ENCODE measurements at regions not wholly inside any gene's neighbourhood (a gene's known extent, or its start where the extent isn't known, plus 50 kb on each side); places are given as distances from the start of the nearest gene placed in this dataset.
"Not testable (repeated sequence)": the region's sequence is repeated elsewhere in the genome, so short reads cannot be mapped to it uniquely, and the experiment has no call there.

DNA sequence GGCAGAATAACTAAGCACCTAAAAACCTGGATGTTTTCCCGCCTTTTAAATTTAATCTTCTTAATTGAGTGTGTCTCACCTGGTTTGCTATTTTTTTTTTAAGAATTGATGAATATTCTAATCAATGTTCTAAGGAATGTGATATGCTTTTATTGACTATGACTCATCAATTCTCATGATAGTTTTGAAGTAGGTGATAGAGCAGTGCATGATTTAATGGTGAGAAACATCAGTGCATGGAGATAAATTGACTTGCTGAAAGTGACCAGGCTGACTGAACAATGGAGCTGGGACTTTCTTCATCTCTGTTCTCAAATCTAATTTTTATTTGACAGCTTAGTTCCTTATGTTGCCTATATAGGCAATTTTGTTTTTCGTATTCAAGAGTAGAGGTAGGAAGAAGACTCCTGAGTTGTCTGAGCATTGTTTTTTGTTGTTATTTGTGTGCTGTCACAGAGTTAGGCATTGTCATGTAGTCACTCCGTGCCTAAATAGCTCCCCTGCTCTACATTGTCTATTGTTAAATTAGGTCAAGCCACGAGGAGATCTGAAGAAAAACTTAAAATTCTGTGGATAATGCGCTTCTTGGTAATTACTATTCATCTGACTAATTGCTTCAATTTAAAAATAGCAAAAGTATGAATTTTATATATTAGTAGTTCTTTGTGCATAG, 59.0 kb upstream of the NUTM2F start:
- not testable (repeated sequence) for H3K4me3 ChIP-seq (ENCODE audit: low read depth, low read length); DNase-seq (ENCODE audit: low read depth)

GRCh38 chr9:94388011-94388406, 59.6 kb upstream of the NUTM2F start:
- not testable (repeated sequence) for DNase-seq (ENCODE audit: low read depth); H3K4me3 ChIP-seq (ENCODE audit: low read depth, low read length)

- not testable (repeated sequence) for H3K4me3 ChIP-seq (ENCODE audit: low read depth, low read length); DNase-seq (ENCODE audit: low read depth)
Observed at GRCh38 chr9:94390425-94391098, 62.1 kb upstream of the NUTM2F start.

GRCh38 chr9:94392971-94393624, 64.7 kb upstream of the NUTM2F start:
- not testable (repeated sequence) for DNase-seq (ENCODE audit: low read depth); H3K4me3 ChIP-seq (ENCODE audit: low read depth, low read length)

- not testable (repeated sequence) for DNase-seq (ENCODE audit: low read depth); H3K4me3 ChIP-seq (ENCODE audit: low read depth, low read length)
Observed at GRCh38 chr9:94397766-94398379, 69.4 kb upstream of the NUTM2F start.

DNA sequence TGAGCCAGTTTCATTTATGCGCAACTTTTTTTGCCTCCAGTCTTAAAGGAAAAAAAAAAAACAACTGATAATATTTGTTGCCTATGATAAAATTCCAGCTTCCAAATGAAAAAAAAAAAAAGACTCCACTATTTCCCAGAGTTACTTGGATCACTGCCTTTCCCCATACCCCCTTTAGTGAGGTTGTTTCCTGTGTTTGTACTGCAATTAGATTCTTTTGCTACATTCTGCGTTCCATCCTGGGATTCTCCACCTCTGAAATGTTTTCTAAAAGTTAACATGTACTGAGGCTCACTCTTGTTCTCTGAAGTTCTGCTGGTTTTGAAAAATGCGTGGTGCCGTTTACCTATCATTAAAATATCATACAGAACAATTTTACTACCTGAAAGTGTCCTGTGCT, 72.0 kb upstream of the NUTM2F start:
- DNase-seq (ENCODE audit: low read depth); H3K4me3 ChIP-seq (ENCODE audit: low read depth, low read length): not testable (repeated sequence)

DNA sequence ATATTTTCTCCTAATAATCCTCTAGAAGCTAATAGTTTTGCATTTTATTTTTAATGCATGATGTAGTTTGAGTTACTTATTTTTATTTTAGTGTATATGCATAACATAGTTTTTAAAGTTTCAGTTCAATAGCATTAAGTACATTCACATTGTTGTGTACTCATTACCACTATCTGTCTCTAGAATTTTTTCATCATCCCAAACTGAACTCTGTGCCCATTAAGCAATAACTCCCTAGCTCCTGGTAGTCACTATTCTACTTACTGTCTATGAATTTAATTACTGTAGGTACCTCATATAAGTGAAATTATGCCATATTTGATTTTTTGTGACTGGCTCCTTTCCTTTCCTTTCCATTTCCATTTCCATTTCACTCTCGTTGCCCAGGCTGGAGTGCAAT, 74.4 kb upstream of the NUTM2F start:
- H3K4me3 ChIP-seq (ENCODE audit: low read depth, low read length); DNase-seq (ENCODE audit: low read depth): not testable (repeated sequence)

DNA sequence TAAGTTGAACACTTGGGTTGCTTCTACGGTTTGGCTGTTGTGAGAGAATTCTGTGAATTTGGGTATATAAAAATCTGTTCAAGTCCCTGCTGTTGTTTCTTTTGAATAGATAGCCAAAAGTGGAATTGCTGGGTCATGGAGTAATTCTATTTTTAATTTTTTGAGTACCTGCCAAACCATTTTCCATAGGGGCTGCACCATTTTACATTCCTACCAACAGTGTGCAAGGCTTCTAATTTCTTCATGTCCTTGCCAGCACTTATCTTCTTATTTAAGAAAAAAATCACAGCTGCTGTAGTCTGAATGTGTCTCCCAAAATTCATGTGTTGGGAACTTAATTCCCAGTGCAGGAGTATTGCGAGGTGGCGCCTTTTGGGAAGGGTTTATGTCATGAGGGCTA, 75.1 kb upstream of the NUTM2F start:
- H3K4me3 ChIP-seq (ENCODE audit: low read depth, low read length); DNase-seq (ENCODE audit: low read depth): not testable (repeated sequence)

DNA sequence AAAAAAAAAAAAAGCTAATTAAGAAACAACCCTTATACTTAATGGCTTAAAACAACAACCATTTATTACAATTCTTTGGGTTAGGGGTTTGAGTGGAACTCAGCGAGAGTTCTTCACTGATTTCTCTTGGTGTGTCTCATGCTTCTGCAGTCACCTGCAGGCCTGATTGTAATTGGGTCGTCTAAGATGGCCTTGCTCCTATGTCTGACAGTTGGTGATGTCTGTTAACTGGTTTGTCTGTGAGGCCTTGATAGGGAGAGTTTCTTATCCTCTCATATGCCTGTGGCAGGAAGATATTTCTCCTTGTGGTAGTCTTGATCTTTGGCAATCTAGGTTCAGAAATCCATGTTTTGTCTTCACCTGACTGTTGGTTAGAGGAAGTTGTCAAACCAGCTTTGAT, 85.2 kb upstream of the NUTM2F start:
- DNase-seq (ENCODE audit: low read depth); H3K4me3 ChIP-seq (ENCODE audit: low read depth, low read length): not testable (repeated sequence)

DNA sequence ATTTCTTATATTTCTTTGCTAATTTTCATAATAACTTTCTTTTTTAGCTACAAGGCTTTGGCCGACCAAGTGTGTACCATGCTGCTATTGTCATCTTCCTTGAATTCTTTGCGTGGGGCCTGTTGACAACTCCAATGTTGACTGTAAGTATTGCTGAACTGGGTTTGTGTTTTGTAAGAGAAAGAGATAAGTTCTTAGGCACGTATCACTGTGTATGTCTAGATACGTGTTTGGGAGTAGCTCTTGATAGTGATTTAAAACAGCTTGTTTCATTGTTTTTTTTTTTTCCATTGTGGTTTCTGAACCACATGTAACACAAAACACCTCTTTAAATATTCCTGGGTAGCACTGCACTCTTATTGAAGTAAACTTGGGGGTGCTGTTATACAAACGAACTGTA, 86.7 kb upstream of the NUTM2F start:
- DNase-seq (ENCODE audit: low read depth); H3K4me3 ChIP-seq (ENCODE audit: low read depth, low read length): not testable (repeated sequence)

DNA sequence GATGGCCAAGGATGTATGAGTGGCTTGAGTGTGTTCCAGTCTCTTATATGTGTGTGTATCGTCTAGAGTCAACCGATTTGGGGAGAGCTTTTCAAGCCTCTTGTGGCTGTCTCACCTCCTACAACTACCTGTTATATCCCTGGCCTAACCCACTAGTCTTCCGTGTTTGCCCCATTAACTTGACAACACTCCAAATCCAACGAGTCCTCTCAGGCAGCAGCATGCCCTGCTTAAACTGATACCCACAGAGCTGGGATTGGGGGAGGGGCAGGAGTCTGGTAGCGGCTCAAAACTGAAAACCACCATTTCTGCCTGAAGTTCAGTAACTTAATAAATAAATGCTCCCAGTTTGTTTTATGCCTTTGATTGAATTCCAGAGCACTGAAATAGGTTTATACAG, 91.7 kb upstream of the NUTM2F start:
- H3K4me3 ChIP-seq (ENCODE audit: low read depth, low read length); DNase-seq (ENCODE audit: low read depth): not testable (repeated sequence)

GRCh38 chr9:94421951-94422350, 93.5 kb upstream of the NUTM2F start:
- H3K4me3 ChIP-seq (ENCODE audit: low read depth, low read length); DNase-seq (ENCODE audit: low read depth): not testable (repeated sequence)

- H3K4me3 ChIP-seq (ENCODE audit: low read depth, low read length); DNase-seq (ENCODE audit: low read depth): not testable (repeated sequence)
Observed at GRCh38 chr9:94425312-94425711, 96.9 kb upstream of the NUTM2F start.

DNA sequence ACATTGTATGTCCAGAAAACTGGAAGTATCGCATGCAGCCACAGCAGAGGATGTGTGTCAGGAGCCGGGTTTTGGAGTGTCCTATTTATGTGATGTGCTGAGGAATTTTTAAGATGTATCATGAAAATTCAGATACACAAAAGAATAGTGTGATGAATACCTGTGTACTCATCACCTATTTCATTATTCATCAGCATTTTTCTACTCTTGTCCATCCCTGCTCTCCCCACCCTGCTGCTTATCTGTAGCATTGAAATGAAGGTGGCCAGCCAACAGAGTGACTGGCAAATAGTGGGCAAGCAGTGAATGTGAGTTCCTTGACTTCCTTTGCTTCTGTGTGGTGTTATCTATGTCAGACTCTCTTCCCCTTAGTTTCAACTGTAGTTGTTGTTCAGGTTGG, 108.7 kb upstream of the NUTM2F start:
- DNase-seq (ENCODE audit: low read depth); H3K4me3 ChIP-seq (ENCODE audit: low read depth, low read length): not testable (repeated sequence)

- DNase-seq (ENCODE audit: low read depth); H3K4me3 ChIP-seq (ENCODE audit: low read depth, low read length): not testable (repeated sequence)
Observed at GRCh38 chr9:94438336-94438735, 109.9 kb upstream of the NUTM2F start.

GRCh38 chr9:94441146-94441545, 112.7 kb upstream of the NUTM2F start:
- not testable (repeated sequence) for DNase-seq (ENCODE audit: low read depth)

More at GRCh38 chr9:94441146-94441545, 112.7 kb upstream of the NUTM2F start:
- not testable (repeated sequence) for H3K4me3 ChIP-seq (ENCODE audit: low read depth, low read length)

All from fibroblast of villous mesenchyme (primary cell).